Fibroblast of pulmonary artery (primary cell): ENCODE measurements at regions not wholly inside any gene's neighbourhood (a gene's known extent, or its start where the extent isn't known, plus 50 kb on each side); places are given as distances from the start of the nearest gene placed in this dataset.

ENCODE experiments used
- DNase-seq: peaks from one replicate; pipeline ENCODE4 v3.0.0-alpha.2; 2010; ENCODE audit warnings: low read depth
- H3K4me3 ChIP-seq: replicated peaks from 2 replicates; pipeline ENCODE4 v1.5.1; 2011; ENCODE audit warnings: low read depth, mild to moderate bottlenecking, control low read depth, low read length, moderate library complexity
- CTCF ChIP-seq: IDR thresholded peaks from 2 replicates; pipeline ENCODE4 v1.5.1; 2011; ENCODE audit warnings: mild to moderate bottlenecking, control low read depth, low read length, inconsistent platforms; ENCODE audit errors: missing control alignments

GRCh38 chr13:58238972-58239773 lies 607.6 kb downstream of the PCDH17 start:
- no peak for TF ChIP-seq CTCF
- no peak overlapping the region for H3K4me3 ChIP-seq
- DNase-seq: no peak

- no peak for TF ChIP-seq CTCF
- no peak for DNase-seq
- no peak overlapping the region for H3K4me3 ChIP-seq
Observed at GRCh38 chr13:58239774-58240268, 608.3 kb downstream of the PCDH17 start.

DNA sequence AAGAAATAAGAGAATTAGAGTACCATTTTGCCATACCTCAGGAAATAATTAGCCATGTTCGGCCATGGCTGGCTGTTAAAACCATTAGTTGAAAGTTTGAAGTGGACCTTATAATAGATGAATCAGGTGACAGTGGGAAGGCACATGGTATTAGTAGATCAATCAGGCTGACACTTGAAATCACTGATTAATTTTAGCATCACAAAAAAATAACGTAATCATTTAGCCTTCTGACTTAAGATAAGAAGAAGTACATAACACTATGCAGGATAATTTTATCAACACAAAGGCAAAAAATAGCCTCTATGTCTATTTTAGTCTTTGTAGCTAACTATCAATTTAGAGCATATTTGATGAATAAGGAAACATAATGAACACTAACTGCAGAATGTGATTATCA lies 615.5 kb downstream of the PCDH17 start:
- no peak for DNase-seq
- H3K4me3 ChIP-seq: no peak overlapping the region
- no peak for TF ChIP-seq CTCF

DNA sequence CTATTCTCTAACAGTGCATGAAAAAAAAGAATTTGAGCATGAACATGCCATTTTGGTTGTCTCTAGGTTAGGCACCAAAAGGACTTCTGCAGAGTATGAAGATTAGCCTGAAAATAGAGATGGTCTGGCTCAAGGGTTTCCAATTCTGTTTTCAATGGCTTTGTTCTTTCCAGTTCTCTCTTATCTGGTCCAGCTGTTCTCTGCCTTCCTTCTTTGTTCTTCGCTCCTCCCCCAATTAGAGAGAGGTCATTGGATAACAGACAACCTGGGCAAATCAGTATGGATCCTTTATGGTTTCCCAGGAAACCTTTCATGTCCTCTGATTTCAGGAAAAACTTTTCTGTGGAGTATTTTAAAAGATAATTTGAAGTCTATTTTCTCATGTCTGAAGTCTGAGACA lies 623.4 kb downstream of the PCDH17 start:
- no peak for DNase-seq
- no peak for TF ChIP-seq CTCF
- H3K4me3 ChIP-seq: no peak overlapping the region

DNA sequence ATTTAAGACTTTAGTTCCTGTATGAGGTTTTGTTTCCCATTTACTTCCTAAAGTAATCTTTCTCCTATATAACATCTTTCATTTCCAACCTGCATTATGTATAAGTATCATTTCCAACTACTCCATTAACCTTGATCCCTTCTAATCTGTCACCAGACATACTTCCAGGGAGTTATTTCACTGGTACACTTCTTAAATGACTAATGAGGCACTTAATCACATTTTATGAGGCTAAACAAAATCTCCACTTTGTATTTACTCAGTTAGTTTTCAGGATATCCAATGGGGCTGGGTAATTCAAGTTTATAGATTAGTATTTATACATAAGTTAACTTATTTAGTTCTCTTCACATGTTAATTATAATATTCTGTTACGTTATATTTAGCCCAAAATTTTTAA lies 634.7 kb downstream of the PCDH17 start:
- TF ChIP-seq CTCF: no peak
- no peak for DNase-seq
- H3K4me3 ChIP-seq: no peak overlapping the region

DNA sequence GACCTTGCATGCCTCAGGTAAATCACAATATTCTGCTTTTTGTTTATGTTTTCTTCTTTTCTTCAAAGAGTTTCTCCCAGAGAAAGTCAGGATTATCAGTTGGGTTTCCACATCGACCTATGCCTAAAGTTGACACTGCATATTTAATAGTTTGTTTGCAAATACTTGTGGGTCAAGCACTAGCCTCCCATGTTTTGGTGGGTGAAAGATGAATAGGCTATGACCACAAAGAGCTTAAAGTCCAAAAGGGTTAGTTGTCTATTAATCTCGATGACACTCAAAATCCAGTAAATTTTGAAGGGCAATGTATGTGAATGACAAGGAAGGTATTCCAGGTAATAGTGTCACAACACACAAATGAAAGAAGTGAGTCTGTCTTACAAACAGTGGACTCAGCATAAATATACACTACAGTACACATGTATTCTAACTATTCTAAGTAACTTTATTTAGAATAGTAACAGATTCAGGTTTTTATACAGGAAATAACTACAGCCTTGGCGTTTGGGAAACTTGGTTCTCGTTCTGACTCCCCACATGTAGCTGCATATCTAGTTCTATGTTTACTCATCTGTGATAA lies 667.1 kb downstream of the PCDH17 start:
- no peak for DNase-seq
- no peak for TF ChIP-seq CTCF
- no peak overlapping the region for H3K4me3 ChIP-seq

- no peak for DNase-seq
Observed at GRCh38 chr13:58300224-58300623, 668.7 kb downstream of the PCDH17 start.

More at GRCh38 chr13:58300224-58300623, 668.7 kb downstream of the PCDH17 start:
- no peak overlapping the region for H3K4me3 ChIP-seq
- no peak for TF ChIP-seq CTCF
